ENCODE measurements at regions not wholly inside any gene's neighbourhood (a gene's known extent, or its start where the extent isn't known, plus 50 kb on each side); places are given as distances from the start of the nearest gene placed in this dataset.

- DNase-seq = no peak
Observed at GRCh38 chr16:73204359-73205152, 156.6 kb upstream of the ZFHX3 start.

DNA sequence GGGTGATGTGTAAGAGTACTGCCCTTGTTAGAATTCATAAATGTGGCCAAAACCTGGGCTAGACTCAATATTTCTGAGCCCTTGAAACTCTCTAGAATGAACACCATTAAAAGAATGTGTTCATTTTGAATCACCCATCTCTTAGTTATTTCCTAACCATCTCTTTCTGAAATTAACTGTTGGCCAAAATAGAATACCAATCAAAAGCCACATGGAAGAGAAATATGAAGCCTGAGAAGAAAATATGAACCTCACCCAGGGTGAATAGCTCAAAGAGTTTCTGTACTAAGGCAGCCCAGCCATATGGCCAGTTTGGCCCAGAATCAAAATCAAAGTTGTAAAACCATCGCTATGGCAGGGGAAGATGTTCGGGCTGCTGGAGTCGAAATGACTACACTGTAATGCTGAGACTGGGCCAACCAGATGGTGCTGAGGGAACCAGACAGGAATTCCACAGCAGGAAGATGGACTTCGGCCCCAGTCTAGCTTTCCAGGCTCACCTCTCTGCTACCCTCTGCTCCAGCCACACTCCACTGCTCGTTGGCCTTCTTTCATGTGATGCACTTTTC lies 154.3 kb upstream of the ZFHX3 start:
- no peak for DNase-seq

- DNase-seq = no peak
Observed at GRCh38 chr16:73199214-73199613, 151.3 kb upstream of the ZFHX3 start.

DNA sequence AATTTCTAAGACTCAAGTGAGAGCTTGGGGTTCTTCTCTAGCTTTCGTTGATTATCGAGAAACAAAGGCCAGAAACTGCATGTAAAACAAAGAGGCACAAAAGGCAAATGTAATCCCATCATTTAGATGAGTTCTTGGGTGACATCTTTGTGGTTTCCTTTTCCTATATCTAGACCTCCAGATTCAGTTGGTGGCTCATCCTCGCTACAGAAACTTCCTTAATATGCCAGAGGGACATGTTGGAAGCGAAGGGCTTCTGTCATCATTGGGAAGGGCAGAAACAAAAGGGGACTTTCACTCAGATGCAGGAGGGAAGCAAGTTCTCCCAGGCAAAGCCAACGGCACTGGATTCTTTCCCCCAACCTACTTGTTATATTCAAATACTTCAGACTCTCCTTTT lies 150.6 kb upstream of the ZFHX3 start:
- no peak for DNase-seq

DNA sequence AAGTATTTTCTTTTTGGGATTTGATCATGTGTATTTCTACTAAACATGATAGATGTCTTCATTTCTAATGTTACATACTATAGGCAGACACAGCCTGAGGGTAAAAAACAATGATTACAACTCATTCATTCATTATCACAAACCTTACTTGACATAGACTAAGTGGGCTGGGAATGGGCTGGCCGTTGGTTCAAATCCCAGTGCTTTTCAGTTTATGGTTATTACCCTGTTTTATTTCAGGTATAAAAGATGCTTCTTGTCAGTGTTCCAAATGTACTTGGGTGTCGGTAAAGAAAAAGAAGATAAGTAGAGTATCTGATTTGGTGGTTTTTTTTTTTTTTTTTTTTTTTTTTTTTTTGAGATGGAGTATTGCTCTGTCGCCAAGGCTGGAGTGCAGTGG lies 149.7 kb upstream of the ZFHX3 start:
- DNase-seq = no peak

DNA sequence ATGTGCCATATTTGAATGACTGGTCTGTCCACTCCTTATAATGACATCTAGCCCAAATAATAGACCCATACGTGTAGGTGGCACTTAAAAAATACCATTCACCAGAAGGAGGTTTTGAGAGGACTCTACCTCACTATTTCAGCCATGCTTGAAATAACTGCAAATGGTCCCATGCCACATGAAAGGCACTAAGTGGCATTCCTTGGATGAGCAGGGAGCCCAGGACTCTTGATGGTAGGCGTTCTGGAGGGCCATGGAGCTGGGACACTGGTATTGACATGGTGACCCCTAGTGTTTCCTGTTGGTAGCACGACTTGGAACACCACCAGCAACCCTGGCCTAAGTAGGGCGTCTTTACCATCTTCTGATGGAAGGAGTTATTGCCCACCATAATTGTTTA lies 148.7 kb upstream of the ZFHX3 start:
- peak; percentile 23 for DNase-seq

DNA sequence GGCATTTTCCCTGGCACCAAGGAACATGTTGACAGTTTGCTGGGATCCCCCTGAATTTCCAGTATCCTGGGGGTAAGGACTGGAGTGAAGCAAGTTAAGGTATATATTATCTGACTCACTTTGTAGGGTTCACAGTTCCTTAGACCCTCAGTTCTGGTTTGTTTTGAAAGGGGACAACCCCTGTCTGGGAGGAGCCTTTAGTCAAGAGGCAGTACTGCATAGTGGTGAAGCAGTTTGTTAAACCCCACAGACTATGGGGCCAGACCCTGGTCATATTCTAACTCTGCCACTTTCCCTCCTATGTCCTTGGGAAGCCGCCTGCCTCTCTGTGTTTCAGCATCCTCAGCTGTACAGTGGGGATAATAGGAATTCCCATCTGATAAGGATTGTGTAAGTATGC lies 145.5 kb upstream of the ZFHX3 start:
- DNase-seq = no peak

- no peak for DNase-seq
Observed at GRCh38 chr16:73192232-73192894, 144.4 kb upstream of the ZFHX3 start.

DNA sequence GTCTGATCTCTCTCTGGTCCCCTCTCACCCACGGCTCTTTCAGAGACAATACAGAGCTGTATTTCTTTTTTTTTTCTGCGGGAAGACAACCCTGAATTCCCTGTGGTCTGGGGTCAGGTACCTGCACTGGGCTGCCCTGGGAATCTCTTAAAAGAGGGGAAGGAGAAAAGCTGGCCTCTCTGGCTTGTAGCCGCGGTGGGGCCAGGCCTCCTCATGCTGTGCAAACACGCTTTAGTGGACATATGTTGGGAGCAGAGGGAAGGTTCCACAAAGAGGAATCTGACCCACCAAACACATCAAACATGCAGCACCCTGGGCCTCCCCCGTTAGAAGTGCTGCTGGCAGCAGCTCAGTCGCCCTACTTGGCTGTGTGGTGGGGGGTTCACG lies 143.7 kb upstream of the ZFHX3 start:
- DNase-seq = no peak

DNA sequence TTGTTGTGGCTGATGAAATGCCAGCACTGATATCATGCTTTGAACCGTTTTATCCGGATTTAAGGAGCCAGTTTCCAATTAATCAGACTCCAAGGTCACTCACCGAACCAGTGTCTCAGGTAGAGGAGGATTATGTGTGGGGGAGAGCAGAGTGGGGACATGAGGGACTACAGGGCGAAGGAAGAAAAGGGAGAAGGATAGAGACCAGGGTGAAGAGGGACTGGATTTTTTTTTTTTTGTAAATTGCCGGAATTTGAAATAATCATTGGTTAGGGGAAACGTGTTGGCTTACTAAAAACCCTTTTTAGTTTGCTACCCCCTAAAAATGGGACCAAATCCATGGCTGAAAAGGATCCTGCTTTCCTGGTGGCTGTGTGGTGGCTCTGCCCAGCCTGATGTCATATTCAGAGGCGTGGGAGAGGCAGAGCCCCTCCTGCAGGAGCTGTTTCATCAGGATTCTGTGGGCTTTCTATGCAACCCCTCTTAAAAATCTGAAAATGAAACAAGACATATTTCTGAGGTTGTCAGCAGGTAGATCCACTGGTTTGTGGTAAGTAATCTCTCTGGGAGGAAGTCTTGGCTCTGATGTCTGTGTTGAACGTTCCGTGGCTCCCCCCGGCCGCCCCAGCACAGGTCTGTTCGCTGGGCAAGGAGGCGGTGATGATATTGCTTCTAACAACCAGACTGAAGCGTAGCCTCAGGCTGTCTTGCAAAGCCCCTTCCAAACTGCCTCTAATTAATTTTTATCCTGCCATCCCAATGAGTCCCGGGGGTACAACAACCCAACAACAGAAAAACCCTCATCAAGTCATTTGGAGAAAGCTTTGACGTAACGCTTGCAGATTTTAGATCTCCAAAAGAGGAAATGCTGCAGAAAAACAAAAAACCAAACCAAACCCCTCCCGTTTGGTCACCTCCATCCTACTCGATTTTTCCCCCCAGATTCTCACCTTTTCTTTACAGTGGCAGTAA lies 143.0 kb upstream of the ZFHX3 start:
- no peak for DNase-seq

DNA sequence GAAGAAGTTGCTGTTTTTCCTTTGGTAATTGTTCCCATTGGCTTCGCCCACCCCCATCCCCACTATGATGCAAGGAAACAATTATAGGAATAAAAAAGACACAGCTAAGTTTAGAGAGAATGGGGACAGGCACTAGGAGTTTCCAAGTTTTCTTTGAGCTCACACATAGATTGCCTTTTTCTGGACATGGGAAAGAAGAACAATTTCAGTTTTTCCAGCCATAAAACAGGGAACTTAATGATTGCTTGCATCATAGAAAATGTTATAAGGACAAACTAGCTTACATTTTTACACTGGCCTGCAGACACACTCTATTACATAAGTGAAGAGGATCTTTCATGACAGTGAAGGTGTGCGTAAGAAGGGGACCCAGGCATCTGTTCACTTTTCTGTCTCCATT lies 142.3 kb upstream of the ZFHX3 start:
- no peak for DNase-seq

DNA sequence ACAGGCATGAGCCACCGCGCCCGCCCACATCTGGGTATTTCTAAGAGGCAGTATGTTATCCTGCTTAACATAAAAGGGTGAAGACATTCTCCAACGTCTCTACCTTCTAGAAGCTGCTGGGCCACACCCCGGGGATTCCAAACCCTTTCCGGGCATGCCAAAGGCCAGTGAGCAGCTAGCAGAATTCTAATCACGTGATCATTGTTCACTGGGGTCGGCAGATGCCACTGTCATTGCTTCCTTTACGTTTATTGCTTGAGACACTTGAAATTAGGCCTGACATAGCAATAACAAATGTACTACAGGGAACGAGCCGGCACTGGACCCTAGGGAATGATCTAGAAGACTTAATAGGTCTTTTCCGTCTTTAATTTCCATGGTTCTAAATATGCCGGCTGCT lies 141.2 kb upstream of the ZFHX3 start:
- DNase-seq = no peak

DNA sequence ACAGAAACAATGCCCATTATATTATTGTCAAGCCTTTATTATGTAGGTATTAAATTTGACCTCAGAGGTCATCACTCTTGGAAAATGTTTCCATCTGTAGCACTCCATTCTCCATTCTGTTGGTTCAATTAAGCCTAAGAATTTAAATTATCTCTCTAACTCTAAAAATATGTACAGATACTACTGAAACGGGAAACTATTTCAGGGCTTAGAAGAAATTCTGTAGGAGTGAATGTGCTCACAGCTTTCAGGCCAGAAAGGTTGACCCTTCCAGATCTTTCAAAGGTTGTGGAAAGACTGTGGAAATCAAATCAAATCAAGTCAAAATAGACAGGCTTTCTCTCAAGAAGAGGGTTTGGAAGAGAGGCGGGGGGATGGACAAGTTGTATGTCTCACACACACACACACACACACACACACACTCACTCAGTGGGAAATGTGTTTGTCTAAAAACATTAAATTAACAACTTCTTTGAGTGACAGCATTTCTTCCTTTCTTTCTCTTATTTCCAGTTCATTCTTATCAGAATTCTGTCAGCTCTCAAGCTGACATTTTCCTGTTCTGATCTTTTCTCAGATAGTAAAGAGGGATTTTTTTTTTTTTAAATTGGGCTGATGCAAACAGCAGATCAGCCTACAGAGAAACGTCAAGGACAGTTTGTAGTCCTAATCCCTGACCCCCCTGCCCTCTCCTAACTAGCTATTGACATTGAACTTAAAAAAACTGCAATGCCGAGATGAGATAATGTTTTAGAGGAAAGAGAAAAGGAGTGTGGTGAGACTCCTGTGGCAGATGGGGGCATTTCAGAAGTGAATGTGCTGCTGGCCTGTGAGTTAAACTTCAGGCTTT lies 139.0 kb upstream of the ZFHX3 start:
- DNase-seq = no peak

DNA sequence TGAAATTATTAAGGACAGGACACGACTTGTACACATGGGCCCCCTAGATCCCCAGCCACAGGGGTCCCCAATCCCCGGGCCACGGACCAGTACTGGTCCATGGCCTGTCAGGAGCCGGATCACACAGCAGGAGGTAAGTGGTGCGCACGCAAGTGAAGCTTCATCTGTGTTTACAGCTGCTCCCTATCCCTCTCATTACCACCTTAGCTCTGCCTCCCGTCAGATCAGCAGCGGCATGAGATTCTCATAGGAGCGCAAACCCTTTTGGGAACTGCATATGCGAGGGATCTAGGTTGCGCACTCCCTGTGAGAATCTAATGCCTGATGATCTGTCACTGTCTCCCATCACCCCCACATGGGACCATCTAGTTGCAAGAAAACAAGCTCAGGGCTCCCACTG lies 137.8 kb upstream of the ZFHX3 start:
- no peak for DNase-seq

GRCh38 chr16:73183611-73184092 lies 135.7 kb upstream of the ZFHX3 start:
- DNase-seq = no peak

GRCh38 chr16:73179705-73180331 lies 131.9 kb upstream of the ZFHX3 start:
- DNase-seq = no peak

GRCh38 chr16:73177729-73178295 lies 129.9 kb upstream of the ZFHX3 start:
- DNase-seq = no peak

DNA sequence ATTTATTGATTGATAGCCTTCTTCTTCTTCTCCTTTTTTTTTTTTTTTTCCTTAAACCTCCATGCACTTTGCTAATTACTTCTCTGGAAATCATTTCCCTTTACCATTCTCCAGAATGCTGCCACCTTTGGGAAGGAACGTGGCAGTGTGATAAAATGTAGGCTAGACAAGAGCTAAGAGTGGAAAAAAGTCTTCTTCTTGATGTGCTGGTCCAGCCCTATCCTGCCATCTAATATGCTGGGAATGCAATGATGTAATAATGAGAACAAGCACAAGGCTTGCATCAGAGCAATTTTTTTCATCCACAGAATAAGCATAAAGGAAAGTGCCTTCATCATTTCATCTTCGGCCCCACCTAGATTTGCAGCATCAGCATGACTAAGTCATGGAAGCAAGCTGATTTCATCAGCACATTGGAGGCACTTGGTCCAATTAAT lies 128.7 kb upstream of the ZFHX3 start:
- DNase-seq = no peak

DNA sequence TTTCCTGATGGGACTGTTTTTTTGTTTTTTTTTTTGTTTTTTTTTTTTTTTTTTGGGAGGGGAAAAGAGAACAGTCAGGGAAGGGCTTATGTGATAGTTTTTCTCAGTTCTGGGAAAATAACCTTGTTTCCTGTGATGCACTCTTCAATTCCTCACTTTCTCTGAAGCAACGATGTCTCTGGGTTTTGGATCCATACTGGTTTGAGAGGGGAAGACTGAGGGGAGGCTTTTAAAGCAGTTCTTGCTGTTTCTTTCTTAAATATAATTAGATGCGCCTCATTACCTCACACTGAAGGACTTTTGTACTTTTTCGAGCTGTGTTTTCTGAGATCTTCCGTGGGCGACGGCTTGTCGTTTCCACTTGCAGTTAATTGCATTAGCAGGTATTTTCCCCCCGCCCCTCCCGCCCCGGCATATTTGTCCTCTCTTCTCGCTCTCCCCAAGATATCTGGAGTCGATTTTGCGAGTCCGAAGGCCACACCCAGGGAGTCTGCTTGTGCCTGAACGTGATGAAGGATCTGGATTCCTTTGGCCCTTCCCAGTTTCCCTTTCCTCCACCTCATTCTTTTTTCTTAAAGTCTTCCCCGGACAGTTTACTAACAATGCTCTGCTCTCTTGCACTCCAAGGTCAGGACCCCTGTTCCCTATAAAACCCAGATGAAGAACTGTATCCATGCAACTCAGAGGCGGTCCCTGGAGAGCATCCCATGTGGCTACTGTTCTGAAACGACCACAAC lies 125.2 kb upstream of the ZFHX3 start:
- DNase-seq = no peak

DNA sequence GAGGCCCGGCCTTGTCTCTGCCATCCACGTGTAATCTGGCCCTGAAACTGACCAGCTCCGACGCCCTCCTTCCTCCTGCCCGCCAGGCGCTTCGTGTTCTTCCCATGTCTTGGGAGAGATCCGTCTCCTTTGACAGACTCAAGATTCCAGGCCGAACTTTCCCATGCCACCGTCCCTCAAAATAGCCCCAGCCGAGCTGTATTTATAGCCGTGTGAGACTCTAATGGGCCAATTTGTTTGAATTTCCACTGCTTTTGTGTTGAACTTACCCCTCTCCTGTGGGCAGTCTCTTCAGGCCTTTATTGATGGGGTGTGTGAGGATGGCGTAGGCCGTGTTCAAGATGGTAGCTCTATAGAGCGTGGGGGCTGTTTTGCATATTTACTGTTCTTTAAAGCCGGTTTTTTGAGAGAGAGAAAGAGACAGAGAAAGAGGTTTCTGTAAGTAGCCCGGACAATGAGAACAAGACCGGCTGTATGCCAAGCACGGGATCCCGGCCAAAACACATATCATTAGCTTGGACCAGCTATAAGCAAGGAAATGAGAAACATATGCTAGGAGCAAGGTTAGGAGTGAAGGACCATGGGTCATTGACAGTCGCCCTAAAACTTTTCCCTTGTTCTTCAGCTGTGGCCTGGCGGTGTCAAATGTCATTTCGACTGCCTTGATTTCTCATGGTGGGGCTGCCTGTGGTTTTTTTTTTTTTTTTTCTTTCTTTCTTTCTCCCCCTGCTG lies 124.5 kb upstream of the ZFHX3 start:
- no peak for DNase-seq
